SU-DHL-6 (cell line): ENCODE measurements at regions not wholly inside any gene's neighbourhood (a gene's known extent, or its start where the extent isn't known, plus 50 kb on each side); places are given as distances from the start of the nearest gene placed in this dataset.

Experiments
- H2AFZ ChIP-seq: fragments of 200-600 bp; sonication (generic); 2 replicates; pipeline ENCODE4 v1.6.1; 2014; ENCODE audit warnings: low read depth, mild to moderate bottlenecking, moderate library complexity, mixed read lengths, antibody characterized with exemption, low read length; ENCODE audit not compliant: severe bottlenecking
- H3F3A ChIP-seq: fragments of 200-600 bp; shearing (Covaris generic); 2 replicates; pipeline ENCODE4 v1.6.0; 2016; ENCODE audit warnings: antibody characterized with exemption, mild to moderate bottlenecking; ENCODE audit not compliant: insufficient read depth
- H3K27ac ChIP-seq: fragments of 200-600 bp; sonication (generic); 2 replicates; pipeline ENCODE4 v1.5.1; 2016; ENCODE audit warnings: low read depth, mild to moderate bottlenecking, low read length, moderate library complexity, mixed read lengths
- H3K27me3 ChIP-seq: fragments of 200-600 bp; sonication (generic), shearing (Covaris generic); 2 replicates; pipeline ENCODE4 v1.6.0; 2014; ENCODE audit warnings: mild to moderate bottlenecking, low read length
- H3K36me3 ChIP-seq: fragments of 200-600 bp; sonication (generic); 2 replicates; pipeline ENCODE4 v1.6.1; 2014; ENCODE audit warnings: mild to moderate bottlenecking, low read length, mixed read lengths
- H3K4me2 ChIP-seq: fragments of 300-600, 200-600 bp; shearing (Covaris generic), sonication (generic); 2 replicates; pipeline ENCODE4 v1.6.0; 2014; ENCODE audit warnings: low read length, low read depth, mild to moderate bottlenecking; ENCODE audit not compliant: poor library complexity, severe bottlenecking
- H3K4me3 ChIP-seq: fragments of 200-600 bp; sonication (generic); 2 replicates; pipeline ENCODE4 v1.5.1; 2014; ENCODE audit warnings: antibody characterized with exemption, low read length, mild to moderate bottlenecking, mixed read lengths; ENCODE audit not compliant: insufficient read depth, poor library complexity, severe bottlenecking
- H3K79me2 ChIP-seq: fragments of 200-600 bp; sonication (generic); 2 replicates; pipeline ENCODE4 v1.6.1; 2014; ENCODE audit warnings: mild to moderate bottlenecking, low read length, moderate library complexity; ENCODE audit not compliant: insufficient read depth
- H3K9ac ChIP-seq: fragments of 200-600 bp; sonication (generic); 2 replicates; pipeline ENCODE4 v1.7.0; 2014; ENCODE audit warnings: mild to moderate bottlenecking, low read length
- H3K9me2 ChIP-seq: fragments of 200-600 bp; sonication (generic); replicated peaks from 2 replicates; pipeline ENCODE4 v1.6.1; 2014; ENCODE audit warnings: low read length; ENCODE audit not compliant: insufficient read depth
- H3K9me3 ChIP-seq: fragments of 200-600 bp; sonication (generic); 2 replicates; pipeline ENCODE4 v1.6.1; 2014; ENCODE audit warnings: low read length, mixed read lengths; ENCODE audit not compliant: insufficient read depth
- H4K20me1 ChIP-seq: fragments of 200-600 bp; sonication (generic); 2 replicates; pipeline ENCODE4 v1.6.1; 2014; ENCODE audit warnings: low read depth, mild to moderate bottlenecking, antibody characterized with exemption, low read length, moderate library complexity, mixed read lengths
- EZH2phosphoT487 ChIP-seq: fragments of 200-600 bp; sonication (generic), shearing (Covaris generic); conservative IDR thresholded peaks from 2 replicates; pipeline ENCODE4 v1.6.1; 2018; ENCODE audit warnings: mild to moderate bottlenecking, antibody characterized with exemption, low read length, moderate library complexity, mixed read lengths
- TF ChIP-seq, protein P1 (sequence below): fragments of 200-600 bp; sonication (generic); IDR thresholded peaks from one replicate; pipeline ENCODE4 v1.5.1; 2017; ENCODE audit warnings: antibody characterized with exemption, mild to moderate bottlenecking, low read length, moderate library complexity; ENCODE audit not compliant: insufficient read depth, poor library complexity, severe bottlenecking

DNA sequence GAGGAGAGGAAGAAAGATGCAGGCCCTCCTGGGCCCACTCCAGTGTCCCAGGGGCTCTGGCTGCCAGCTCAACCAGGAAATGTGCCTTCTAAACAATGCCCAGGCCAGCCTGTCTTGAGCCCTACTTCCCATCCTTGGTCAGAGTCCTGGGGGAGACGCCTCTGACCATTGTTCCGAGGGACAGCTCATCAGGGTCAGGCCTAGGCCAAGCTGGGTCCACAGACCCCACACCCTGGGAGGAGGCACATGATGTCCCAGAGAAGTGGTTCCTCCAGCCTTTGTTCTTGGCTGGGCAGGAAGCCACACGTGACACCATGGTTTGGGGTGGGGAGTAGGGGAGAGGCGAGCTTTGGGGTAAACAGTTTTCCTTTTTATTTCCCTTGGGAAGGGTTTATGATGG, 102.5 kb downstream of the EFNB1 start:
- no peak overlapping the region for H3K4me3 ChIP-seq
- H4K20me1 ChIP-seq = no peaks in the 10 kb centered on the region
- no peaks in the 10 kb centered on the region for H3K9me2 ChIP-seq
- TF ChIP-seq, protein P1, sequence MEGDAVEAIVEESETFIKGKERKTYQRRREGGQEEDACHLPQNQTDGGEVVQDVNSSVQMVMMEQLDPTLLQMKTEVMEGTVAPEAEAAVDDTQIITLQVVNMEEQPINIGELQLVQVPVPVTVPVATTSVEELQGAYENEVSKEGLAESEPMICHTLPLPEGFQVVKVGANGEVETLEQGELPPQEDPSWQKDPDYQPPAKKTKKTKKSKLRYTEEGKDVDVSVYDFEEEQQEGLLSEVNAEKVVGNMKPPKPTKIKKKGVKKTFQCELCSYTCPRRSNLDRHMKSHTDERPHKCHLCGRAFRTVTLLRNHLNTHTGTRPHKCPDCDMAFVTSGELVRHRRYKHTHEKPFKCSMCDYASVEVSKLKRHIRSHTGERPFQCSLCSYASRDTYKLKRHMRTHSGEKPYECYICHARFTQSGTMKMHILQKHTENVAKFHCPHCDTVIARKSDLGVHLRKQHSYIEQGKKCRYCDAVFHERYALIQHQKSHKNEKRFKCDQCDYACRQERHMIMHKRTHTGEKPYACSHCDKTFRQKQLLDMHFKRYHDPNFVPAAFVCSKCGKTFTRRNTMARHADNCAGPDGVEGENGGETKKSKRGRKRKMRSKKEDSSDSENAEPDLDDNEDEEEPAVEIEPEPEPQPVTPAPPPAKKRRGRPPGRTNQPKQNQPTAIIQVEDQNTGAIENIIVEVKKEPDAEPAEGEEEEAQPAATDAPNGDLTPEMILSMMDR = no peak
- no peak for TF ChIP-seq EZH2phosphoT487
- H3K4me2 ChIP-seq = no peak overlapping the region
- H3K27me3 ChIP-seq = no peaks in the 10 kb centered on the region
- H3F3A ChIP-seq = no peaks in the 10 kb centered on the region
- no peak overlapping the region for H2AFZ ChIP-seq
- H3K9me3 ChIP-seq = no peaks in the 10 kb centered on the region
- no peaks in the 10 kb centered on the region for H3K79me2 ChIP-seq
- H3K36me3 ChIP-seq = no peaks in the 10 kb centered on the region
- no peak overlapping the region for H3K9ac ChIP-seq
- no peak overlapping the region for H3K27ac ChIP-seq

DNA sequence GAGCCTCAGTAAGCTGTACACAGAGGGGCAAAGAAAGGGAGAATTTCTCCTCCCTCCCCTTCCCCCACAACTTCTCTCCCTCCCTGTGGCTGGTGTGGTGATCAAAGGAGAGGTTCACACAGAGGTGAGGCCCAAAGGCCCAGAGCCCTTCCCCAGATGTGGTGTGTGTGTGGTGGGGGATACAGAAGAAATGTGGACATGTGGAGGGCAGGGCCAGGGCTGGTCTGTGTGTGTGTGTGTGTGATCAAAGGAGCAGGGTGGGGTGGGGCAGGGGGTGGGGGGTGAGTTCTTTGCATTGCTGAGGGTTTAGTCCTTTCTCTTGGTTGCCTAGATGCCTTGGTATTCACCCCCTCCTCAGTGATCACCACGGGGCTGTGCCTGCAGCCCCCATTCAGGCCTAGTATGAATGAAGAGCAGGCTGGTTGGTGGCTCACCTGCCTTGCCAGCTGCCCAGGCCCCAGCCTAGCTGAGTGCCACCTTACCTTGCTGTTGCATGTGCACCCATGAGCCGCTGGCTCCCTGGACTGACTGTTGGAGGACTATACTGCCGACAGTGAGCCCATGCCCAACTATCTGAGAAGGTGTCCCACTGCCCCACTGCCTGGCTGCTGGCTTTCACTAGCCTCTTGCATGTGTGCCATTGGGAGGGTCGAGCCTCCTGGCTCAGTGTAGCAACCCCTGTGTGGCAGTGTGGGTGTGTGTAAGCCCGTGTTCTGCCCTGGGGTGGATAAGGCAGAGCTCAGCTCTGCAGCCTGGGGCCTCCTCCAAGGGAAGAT, 101.9 kb downstream of the EFNB1 start:
- TF ChIP-seq, protein P1 = no peak
- TF ChIP-seq EZH2phosphoT487 = no peak
- Histone ChIP-seq H3K27ac (no peak overlapping the region), H3F3A (no peaks in the 10 kb centered on the region), H3K4me3 (no peak overlapping the region), H4K20me1 (no peaks in the 10 kb centered on the region), H3K9ac (no peak overlapping the region), H3K36me3 (no peaks in the 10 kb centered on the region), H2AFZ (no peak overlapping the region), H3K4me2 (no peak overlapping the region), H3K9me3 (no peaks in the 10 kb centered on the region), H3K27me3 (no peaks in the 10 kb centered on the region), H3K79me2 (no peaks in the 10 kb centered on the region), H3K9me2 (no peaks in the 10 kb centered on the region)

DNA sequence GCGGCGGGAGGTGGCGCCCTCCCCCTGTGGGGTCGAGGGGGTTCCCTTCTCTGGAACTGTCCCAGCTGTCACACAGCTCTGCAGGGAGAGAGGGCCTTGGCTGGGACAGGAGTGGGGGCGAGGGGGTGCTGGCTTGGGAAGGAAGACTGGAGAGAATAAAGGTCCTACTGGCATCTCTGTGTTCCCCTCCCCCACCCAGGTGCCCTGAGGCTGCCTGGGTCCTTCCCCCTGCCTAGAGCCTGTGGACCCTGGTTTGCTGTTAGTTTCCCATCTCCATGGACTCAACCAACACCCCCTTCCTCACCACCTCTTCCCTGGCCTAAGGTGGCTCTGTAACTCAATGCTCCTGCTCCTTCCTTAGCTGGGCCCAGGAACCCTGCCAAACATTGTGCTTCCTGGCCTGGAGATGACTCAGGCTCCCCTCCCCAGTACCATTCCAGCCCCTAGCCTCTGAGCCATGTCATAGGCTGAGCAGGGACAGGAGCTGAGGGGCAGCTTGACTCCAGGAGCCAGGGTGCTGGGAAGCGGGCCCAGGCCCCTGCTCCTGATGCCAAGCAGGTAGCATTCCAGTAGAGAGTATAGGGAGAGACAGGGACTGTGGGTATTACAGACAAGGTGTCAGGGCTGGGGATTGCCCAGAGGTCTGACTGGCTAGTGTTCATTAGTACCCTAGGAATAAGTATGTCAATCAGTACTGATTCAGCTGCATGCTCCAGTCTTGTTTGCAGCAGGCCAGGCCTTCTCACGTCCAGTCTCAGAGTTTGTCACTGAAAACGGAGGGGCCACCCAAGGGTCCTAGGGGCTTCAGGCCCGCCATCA, 100.7 kb downstream of the EFNB1 start:
- Histone ChIP-seq H4K20me1 (no peaks in the 10 kb centered on the region), H3K27ac (no peak overlapping the region), H3K9me2 (no peaks in the 10 kb centered on the region), H3K9ac (no peak overlapping the region), H3K79me2 (no peaks in the 10 kb centered on the region), H3K27me3 (no peaks in the 10 kb centered on the region), H3F3A (no peaks in the 10 kb centered on the region), H3K4me2 (no peak overlapping the region), H3K36me3 (no peaks in the 10 kb centered on the region), H2AFZ (no peak overlapping the region), H3K4me3 (no peak overlapping the region), H3K9me3 (no peaks in the 10 kb centered on the region)
- TF ChIP-seq EZH2phosphoT487 = no peak
- TF ChIP-seq, protein P1 = no peak
